Left renal pelvis (tissue), 4 donors: ENCODE measurements at regions not wholly inside any gene's neighbourhood (a gene's known extent, or its start where the extent isn't known, plus 50 kb on each side); places are given as distances from the start of the nearest gene placed in this dataset.
A peak's percentile ranks its signal among the peaks of the same experiment; 100 is the strongest.

Source experiments
- DNase-seq, 4 donors: peaks; one replicate each; pipeline ENCODE4 v3.0.0-alpha.2; 2013; ENCODE audit warnings: low read depth in 4 of 4, low spot score in 3 of 4

- DNase-seq = no peak
These were observed 110.1 kb upstream of the ASIC2 start for GRCh38 chr17:33403194-33403593.

- no peak for DNase-seq
These were observed 111.2 kb upstream of the ASIC2 start for GRCh38 chr17:33404070-33404819.

GRCh38 chr17:33416131-33416530 lies 123.0 kb upstream of the ASIC2 start:
- DNase-seq = no peak

- peak; percentile 25 to 33 (median 30) for DNase-seq
These were observed 128.8 kb upstream of the ASIC2 start for GRCh38 chr17:33421933-33422332.

- no peak for DNase-seq
These were observed 140.5 kb upstream of the ASIC2 start for GRCh38 chr17:33433581-33433980.

GRCh38 chr17:33434841-33435240 lies 141.7 kb upstream of the ASIC2 start:
- no peak for DNase-seq

GRCh38 chr17:33435721-33436301 lies 142.7 kb upstream of the ASIC2 start:
- no peak for DNase-seq

- no peak for DNase-seq
These were observed 143.2 kb upstream of the ASIC2 start for GRCh38 chr17:33436321-33436720.

- no peak for DNase-seq
These were observed 145.0 kb upstream of the ASIC2 start for GRCh38 chr17:33438139-33438538.

- DNase-seq = no peak
These were observed 145.5 kb upstream of the ASIC2 start for GRCh38 chr17:33438578-33438977.

GRCh38 chr17:33442320-33442719 lies 149.2 kb upstream of the ASIC2 start:
- no peak for DNase-seq

GRCh38 chr17:33444731-33445130 lies 151.6 kb upstream of the ASIC2 start:
- DNase-seq = no peak

GRCh38 chr17:33447090-33447489 lies 154.0 kb upstream of the ASIC2 start:
- no peak for DNase-seq

GRCh38 chr17:33451221-33451620 lies 158.1 kb upstream of the ASIC2 start:
- no peak for DNase-seq

- no peak for DNase-seq
These were observed 164.4 kb upstream of the ASIC2 start for GRCh38 chr17:33457477-33457876.

- no peak for DNase-seq
These were observed 166.2 kb upstream of the ASIC2 start for GRCh38 chr17:33459078-33459940.

GRCh38 chr17:33460781-33461450 lies 167.8 kb upstream of the ASIC2 start:
- DNase-seq = no peak

- no peak for DNase-seq
These were observed 170.8 kb upstream of the ASIC2 start for GRCh38 chr17:33463887-33464286.

GRCh38 chr17:33464669-33465280 lies 171.7 kb upstream of the ASIC2 start:
- peak; percentile 35 to 55 (median 44) for DNase-seq

GRCh38 chr17:33469421-33469820 lies 176.3 kb upstream of the ASIC2 start:
- DNase-seq = no peak

GRCh38 chr17:33469911-33470310 lies 176.8 kb upstream of the ASIC2 start:
- peak; percentile 51 to 70 (median 56) for DNase-seq
